ENCODE measurements at regions not wholly inside any gene's neighbourhood (a gene's known extent, or its start where the extent isn't known, plus 50 kb on each side); places are given as distances from the start of the nearest gene placed in this dataset.
"Not testable (repeated sequence)": the region's sequence is repeated elsewhere in the genome, so short reads cannot be mapped to it uniquely, and the experiment has no call there.

DNA sequence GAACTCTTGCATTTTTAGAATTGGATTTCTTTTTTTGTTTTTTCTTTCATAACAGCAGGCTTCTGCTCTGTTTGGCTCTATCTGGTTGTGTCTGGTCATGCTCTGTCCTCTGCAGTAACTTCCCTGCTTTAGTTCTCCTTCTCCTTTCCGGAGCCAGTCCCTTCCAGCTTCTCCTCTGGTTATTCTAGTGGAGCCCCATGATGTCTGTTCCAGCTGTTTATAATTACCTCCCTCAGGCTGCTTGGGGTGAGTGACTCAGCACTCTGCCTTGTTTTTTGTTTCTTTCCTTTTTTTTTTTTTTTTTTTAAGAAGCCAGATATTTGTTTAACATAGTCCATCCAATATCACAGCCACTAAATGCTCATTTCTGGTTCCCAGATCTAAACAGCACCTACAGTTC, 409.6 kb downstream of the MAFB start:
- H3K27ac Mint-ChIP-seq: no peak overlapping the region
- Histone ChIP-seq H3K4me3 (ENCODE audit: low read length) (no peak overlapping the region), H3K4me1 (ENCODE audit: control insufficient read depth in 2 of 2, insufficient read depth in 2 of 2, low read length in 2 of 2) (no peaks in the 10 kb centered on the region), H3K9me3 (ENCODE audit: control insufficient read depth in 2 of 3, low read length in 3 of 3) (no peaks in the 10 kb centered on the region), H3K36me3 (ENCODE audit: control insufficient read depth in 2 of 3, insufficient read depth in 3 of 3, low read length in 3 of 3) (no peaks in the 10 kb centered on the region), H3K27me3 (ENCODE audit: control insufficient read depth in 2 of 2, insufficient read depth in 2 of 2, low read length in 2 of 2) (no peaks in the 10 kb centered on the region), H3K27ac (ENCODE audit: low read depth, low read length) (no peak overlapping the region)
- peaks cover 0 to 4% (median 0%) of the 10 kb centered on the region in 11 donors for H3K9me3 Mint-ChIP-seq
- no peaks in the 10 kb centered on the region for H3K36me3 Mint-ChIP-seq
- no peak overlapping the region for H3K4me3 Mint-ChIP-seq
- intact Hi-C loops (cut with micrococcal nuclease): no loop called here
- peaks cover 0 to 1% (median 0%) of the 10 kb centered on the region in 7 donors for H3K4me1 Mint-ChIP-seq
- ATAC-seq (peak; percentile 63), DNase-seq (no peak)
- ChIA-PET POLR2A (no interaction called here), CTCF (no interaction called here)
- H3K27me3 Mint-ChIP-seq: peaks cover 0 to 24% (median 4%) of the 10 kb centered on the region in 5 donors

DNA sequence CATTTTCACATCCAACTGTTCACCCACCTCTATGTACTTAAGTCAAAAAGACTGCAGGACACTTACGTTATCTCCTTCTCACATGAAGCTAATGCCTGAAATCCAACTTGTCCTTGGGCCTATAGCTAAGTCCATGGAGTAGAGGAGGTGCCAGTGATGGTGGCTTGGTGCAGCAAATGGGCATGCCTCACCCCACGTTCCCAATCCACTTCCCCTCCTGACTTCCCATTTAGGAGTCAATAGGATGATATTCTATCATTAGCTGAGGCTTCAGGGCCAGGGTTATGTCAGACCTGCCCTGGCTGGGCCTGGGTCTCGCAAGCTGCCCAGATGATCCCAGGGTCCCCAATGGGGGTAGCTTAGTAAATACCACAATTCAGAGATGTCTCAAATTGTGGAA, 410.4 kb downstream of the MAFB start:
- H3K27me3 ChIP-seq (ENCODE audit: control insufficient read depth in 2 of 2, insufficient read depth in 2 of 2, low read length in 2 of 2): no peaks in the 10 kb centered on the region
- H3K4me1 ChIP-seq (ENCODE audit: control insufficient read depth in 2 of 2, insufficient read depth in 2 of 2, low read length in 2 of 2): no peaks in the 10 kb centered on the region
- no peak overlapping the region for H3K27ac Mint-ChIP-seq
- no peak for DNase-seq
- H3K27me3 Mint-ChIP-seq: peaks cover 0 to 21% (median 4%) of the 10 kb centered on the region in 5 donors
- H3K4me1 Mint-ChIP-seq: peaks cover 0 to 1% (median 0%) of the 10 kb centered on the region in 7 donors
- intact Hi-C loops (cut with micrococcal nuclease): no loop called here
- no peaks in the 10 kb centered on the region for H3K36me3 Mint-ChIP-seq
- ChIA-PET CTCF (no interaction called here), POLR2A (no interaction called here)
- no peak overlapping the region for H3K4me3 ChIP-seq (ENCODE audit: low read length)
- peaks cover 0 to 4% (median 0%) of the 10 kb centered on the region in 11 donors for H3K9me3 Mint-ChIP-seq
- no peaks in the 10 kb centered on the region for H3K36me3 ChIP-seq (ENCODE audit: control insufficient read depth in 2 of 3, insufficient read depth in 3 of 3, low read length in 3 of 3)
- ATAC-seq: no peak
- H3K27ac ChIP-seq (ENCODE audit: low read depth, low read length): no peak overlapping the region
- H3K9me3 ChIP-seq (ENCODE audit: control insufficient read depth in 2 of 3, low read length in 3 of 3): no peaks in the 10 kb centered on the region
- H3K4me3 Mint-ChIP-seq: no peak overlapping the region

DNA sequence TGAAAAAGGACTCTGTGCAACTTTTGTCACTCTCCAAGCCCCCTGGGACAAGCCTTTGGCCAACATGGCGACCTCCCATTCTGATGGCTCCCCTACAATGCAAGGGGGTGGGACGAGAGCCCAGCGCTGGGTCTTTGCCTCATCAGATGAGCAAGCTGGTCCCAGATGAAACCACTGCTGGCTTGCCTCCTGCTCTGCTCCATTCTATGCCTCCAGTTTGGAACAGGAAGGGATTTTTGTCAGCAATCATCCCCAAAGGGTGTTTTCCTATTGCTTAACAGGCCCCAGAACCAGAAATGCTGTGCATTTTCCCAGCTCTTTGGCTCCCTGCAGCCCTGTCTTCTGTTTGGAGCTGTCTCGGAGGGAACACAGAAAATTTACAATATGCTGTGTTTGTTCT, 412.7 kb downstream of the MAFB start:
- Histone ChIP-seq H3K27ac (ENCODE audit: low read depth, low read length) (no peak overlapping the region), H3K36me3 (ENCODE audit: control insufficient read depth in 2 of 3, insufficient read depth in 3 of 3, low read length in 3 of 3) (no peaks in the 10 kb centered on the region), H3K4me3 (ENCODE audit: low read length) (no peak overlapping the region), H3K9me3 (ENCODE audit: control insufficient read depth in 2 of 3, low read length in 3 of 3) (no peaks in the 10 kb centered on the region), H3K27me3 (ENCODE audit: control insufficient read depth in 2 of 2, insufficient read depth in 2 of 2, low read length in 2 of 2) (no peaks in the 10 kb centered on the region), H3K4me1 (ENCODE audit: control insufficient read depth in 2 of 2, insufficient read depth in 2 of 2, low read length in 2 of 2) (no peaks in the 10 kb centered on the region)
- H3K27ac Mint-ChIP-seq: no peak overlapping the region
- H3K27me3 Mint-ChIP-seq: peaks cover 0 to 10% (median 4%) of the 10 kb centered on the region in 5 donors
- H3K4me3 Mint-ChIP-seq: no peak overlapping the region
- H3K9me3 Mint-ChIP-seq: peaks cover 0 to 5% (median 0%) of the 10 kb centered on the region in 11 donors
- DNase-seq (no peak), ATAC-seq (no peak)
- CTCF ChIA-PET: no interaction called here
- POLR2A ChIA-PET: no interaction called here
- H3K36me3 Mint-ChIP-seq: no peaks in the 10 kb centered on the region
- H3K4me1 Mint-ChIP-seq: no peaks in the 10 kb centered on the region
- intact Hi-C loops (cut with micrococcal nuclease): no loop called here

DNA sequence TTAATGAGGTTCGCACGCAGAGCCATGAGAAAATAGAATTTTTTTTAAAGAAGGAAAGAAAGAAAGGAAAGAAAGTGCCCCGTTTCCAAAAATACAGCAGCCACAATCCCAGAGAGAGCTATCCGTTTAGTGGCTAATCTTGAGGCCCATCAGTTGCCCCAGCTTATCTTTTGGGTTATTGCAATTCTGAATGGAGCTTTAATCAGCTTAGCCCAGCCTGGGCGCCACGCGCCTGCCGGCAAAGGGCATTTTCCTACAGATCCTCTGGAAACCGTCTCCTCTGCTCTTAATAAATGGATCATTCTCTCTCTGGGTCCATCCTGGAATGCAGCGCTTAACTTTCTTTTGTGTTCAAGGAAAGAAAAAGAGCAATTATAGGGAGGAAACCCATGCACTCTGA, 413.3 kb downstream of the MAFB start:
- no peak overlapping the region for H3K4me3 Mint-ChIP-seq
- Histone ChIP-seq H3K4me3 (ENCODE audit: low read length) (no peak overlapping the region), H3K27ac (ENCODE audit: low read depth, low read length) (no peak overlapping the region), H3K9me3 (ENCODE audit: control insufficient read depth in 2 of 3, low read length in 3 of 3) (no peaks in the 10 kb centered on the region), H3K27me3 (ENCODE audit: control insufficient read depth in 2 of 2, insufficient read depth in 2 of 2, low read length in 2 of 2) (no peaks in the 10 kb centered on the region), H3K4me1 (ENCODE audit: control insufficient read depth in 2 of 2, insufficient read depth in 2 of 2, low read length in 2 of 2) (no peaks in the 10 kb centered on the region), H3K36me3 (ENCODE audit: control insufficient read depth in 2 of 3, insufficient read depth in 3 of 3, low read length in 3 of 3) (no peaks in the 10 kb centered on the region)
- H3K27ac Mint-ChIP-seq: no peak overlapping the region
- no peaks in the 10 kb centered on the region for H3K4me1 Mint-ChIP-seq
- peaks cover 0 to 5% (median 0%) of the 10 kb centered on the region in 11 donors for H3K9me3 Mint-ChIP-seq
- no peak for DNase-seq
- CTCF ChIA-PET: no interaction called here
- ATAC-seq: no peak
- intact Hi-C loops (cut with micrococcal nuclease): no loop called here
- H3K27me3 Mint-ChIP-seq: peaks cover 0 to 10% (median 3%) of the 10 kb centered on the region in 5 donors
- H3K36me3 Mint-ChIP-seq: no peaks in the 10 kb centered on the region
- POLR2A ChIA-PET: no interaction called here

DNA sequence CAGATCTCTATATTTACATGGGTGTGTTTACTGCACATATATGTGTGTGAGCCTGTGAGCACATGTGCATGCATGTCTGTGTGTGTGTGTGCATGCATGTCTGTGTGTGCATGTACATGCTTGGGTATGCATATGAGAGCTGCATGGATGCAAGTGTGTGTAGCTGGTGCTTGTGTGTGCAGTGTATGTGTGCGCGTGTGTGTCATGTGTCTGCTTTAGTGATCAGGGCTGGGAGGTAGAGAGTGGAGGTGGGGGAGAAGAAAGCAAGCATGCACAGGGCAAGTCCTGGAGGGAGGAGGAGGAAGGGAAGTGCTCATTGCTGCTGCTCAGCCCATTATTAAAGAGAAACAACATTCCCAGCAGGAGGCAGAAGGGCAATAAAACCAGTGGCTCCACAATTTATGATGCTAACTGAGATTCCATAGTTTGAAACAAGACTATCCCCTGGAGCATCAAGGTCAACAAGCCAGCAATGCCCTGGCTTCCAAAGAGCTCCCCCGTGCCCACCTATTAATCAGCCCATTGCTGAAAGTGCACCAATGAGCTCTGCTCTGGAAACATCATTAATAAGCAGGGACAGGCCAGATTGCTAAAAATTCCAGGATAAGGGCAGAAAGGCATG, 414.0 kb downstream of the MAFB start:
- ChIA-PET CTCF (no interaction called here), POLR2A (no interaction called here)
- intact Hi-C loops (cut with micrococcal nuclease): no loop called here
- Histone ChIP-seq H3K4me1 (ENCODE audit: control insufficient read depth in 2 of 2, insufficient read depth in 2 of 2, low read length in 2 of 2) (no peaks in the 10 kb centered on the region), H3K36me3 (ENCODE audit: control insufficient read depth in 2 of 3, insufficient read depth in 3 of 3, low read length in 3 of 3) (no peaks in the 10 kb centered on the region), H3K27me3 (ENCODE audit: control insufficient read depth in 2 of 2, insufficient read depth in 2 of 2, low read length in 2 of 2) (no peaks in the 10 kb centered on the region), H3K9me3 (ENCODE audit: control insufficient read depth in 2 of 3, low read length in 3 of 3) (no peaks in the 10 kb centered on the region), H3K4me3 (ENCODE audit: low read length) (no peak overlapping the region), H3K27ac (ENCODE audit: low read depth, low read length) (no peak overlapping the region)
- peaks cover 0 to 5% (median 0%) of the 10 kb centered on the region in 11 donors for H3K9me3 Mint-ChIP-seq
- H3K36me3 Mint-ChIP-seq: no peaks in the 10 kb centered on the region
- ATAC-seq (no peak), DNase-seq (no peak)
- no peaks in the 10 kb centered on the region for H3K4me1 Mint-ChIP-seq
- no peak overlapping the region for H3K27ac Mint-ChIP-seq
- H3K27me3 Mint-ChIP-seq: peaks cover 0 to 10% (median 0%) of the 10 kb centered on the region in 5 donors
- H3K4me3 Mint-ChIP-seq: no peak overlapping the region

DNA sequence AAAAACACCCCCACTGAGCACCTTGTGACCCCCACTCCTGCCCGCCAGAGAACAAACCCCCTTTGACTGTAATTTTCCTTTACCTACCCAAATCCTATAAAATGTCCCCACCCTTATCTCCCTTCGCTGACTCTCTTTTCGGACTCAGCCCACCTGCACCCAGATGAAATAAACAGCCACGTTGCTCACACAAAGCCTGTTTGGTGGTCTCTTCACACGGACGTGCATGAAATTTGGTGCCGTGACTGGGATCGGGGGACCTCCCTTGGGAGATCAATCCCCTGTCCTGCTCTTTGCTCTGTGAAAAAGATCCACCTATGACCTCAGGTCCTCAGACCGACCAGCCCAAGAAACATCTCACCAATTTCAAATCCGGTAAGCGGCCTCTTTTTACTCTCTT, 419.8 kb downstream of the MAFB start:
- H3K36me3 ChIP-seq (ENCODE audit: control insufficient read depth in 2 of 3, insufficient read depth in 3 of 3, low read length in 3 of 3); H3K27me3 ChIP-seq (ENCODE audit: control insufficient read depth in 2 of 2, insufficient read depth in 2 of 2, low read length in 2 of 2); H3K36me3 Mint-ChIP-seq; H3K27ac Mint-ChIP-seq; DNase-seq; H3K4me1 Mint-ChIP-seq; intact Hi-C loops (cut with micrococcal nuclease); H3K9me3 ChIP-seq (ENCODE audit: control insufficient read depth in 2 of 3, low read length in 3 of 3); CTCF ChIA-PET; H3K9me3 Mint-ChIP-seq; H3K4me3 ChIP-seq (ENCODE audit: low read length); H3K4me1 ChIP-seq (ENCODE audit: control insufficient read depth in 2 of 2, insufficient read depth in 2 of 2, low read length in 2 of 2); H3K27me3 Mint-ChIP-seq; H3K4me3 Mint-ChIP-seq; ATAC-seq; H3K27ac ChIP-seq (ENCODE audit: low read depth, low read length); POLR2A ChIA-PET: not testable (repeated sequence)

DNA sequence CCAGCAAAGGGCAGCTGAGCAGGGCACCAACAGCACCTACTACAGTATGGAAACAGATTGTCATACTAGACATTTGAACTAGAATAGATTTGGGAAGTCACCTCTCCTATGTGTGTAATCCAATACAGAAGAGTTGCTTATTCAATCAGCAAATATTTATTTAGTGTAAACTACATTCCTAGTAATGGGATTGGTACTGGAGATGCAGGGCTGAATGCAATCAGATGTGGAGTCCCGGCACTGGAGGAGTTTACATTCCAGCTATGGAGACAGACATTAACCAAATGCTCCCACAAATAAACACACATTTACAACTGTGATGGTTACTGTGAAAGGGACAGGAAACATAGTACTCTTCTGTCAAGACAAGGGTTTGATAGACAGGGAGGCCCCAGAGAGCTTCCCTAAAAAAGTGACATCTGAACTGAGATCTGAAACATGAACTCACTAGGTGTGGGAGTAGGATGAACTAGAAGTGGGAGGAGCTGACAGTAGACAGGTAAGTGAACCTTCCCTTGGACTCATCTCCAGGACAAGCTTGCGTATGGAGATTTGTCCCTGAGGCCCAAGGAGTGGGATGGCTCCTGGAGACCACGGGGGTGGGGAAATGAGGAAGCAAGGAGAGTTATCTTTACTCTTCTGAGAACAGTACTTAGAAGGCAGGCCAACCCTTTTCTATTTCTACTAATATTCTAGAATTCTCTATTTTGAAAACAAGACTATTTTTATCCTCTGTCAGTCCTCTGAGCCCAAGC, 420.5 kb downstream of the MAFB start:
- ChIA-PET POLR2A (no interaction called here), CTCF (no interaction called here)
- Mint-ChIP-seq H3K4me1 (no peaks in the 10 kb centered on the region), H3K4me3 (no peak overlapping the region), H3K27me3 (no peaks in the 10 kb centered on the region), H3K9me3 (peaks cover 0 to 5% (median 0%) of the 10 kb centered on the region in 11 donors), H3K36me3 (no peaks in the 10 kb centered on the region), H3K27ac (no peak overlapping the region)
- H3K4me3 ChIP-seq (ENCODE audit: low read length): no peak overlapping the region
- no peaks in the 10 kb centered on the region for H3K27me3 ChIP-seq (ENCODE audit: control insufficient read depth in 2 of 2, insufficient read depth in 2 of 2, low read length in 2 of 2)
- DNase-seq: no peak
- no peak for ATAC-seq
- H3K4me1 ChIP-seq (ENCODE audit: control insufficient read depth in 2 of 2, insufficient read depth in 2 of 2, low read length in 2 of 2): no peaks in the 10 kb centered on the region
- intact Hi-C loops (cut with micrococcal nuclease): no loop called here
- H3K27ac ChIP-seq (ENCODE audit: low read depth, low read length): no peak overlapping the region
- no peaks in the 10 kb centered on the region for H3K36me3 ChIP-seq (ENCODE audit: control insufficient read depth in 2 of 3, insufficient read depth in 3 of 3, low read length in 3 of 3)
- H3K9me3 ChIP-seq (ENCODE audit: control insufficient read depth in 2 of 3, low read length in 3 of 3): no peaks in the 10 kb centered on the region

All from naive thymus-derived CD4-positive, alpha-beta T cell (primary cell).